Right ventricle myocardium superior (tissue), 1 donor: ENCODE measurements at regions not wholly inside any gene's neighbourhood (a gene's known extent, or its start where the extent isn't known, plus 50 kb on each side); places are given as distances from the start of the nearest gene placed in this dataset.
A peak's percentile ranks its signal among the peaks of the same experiment; 100 is the strongest.

ENCODE experiments used
- ATAC-seq: fragments of 200-7000 bp; cut with Tn5 transposase; one replicate; pipeline ENCODE4 v1.9.1; 2020; ENCODE audit warnings: mild to moderate bottlenecking; ENCODE audit not compliant: poor library complexity
- DNase-seq: peaks from one replicate; pipeline ENCODE4 v3.0.0-alpha.2; 2020
- intact Hi-C: fragments of 100-400 bp; cut with DNase I; formaldehyde crosslinking; loops from one replicate; pipeline ENCODE4 v1.11.2; 2022
- donor health status: DM: no; HTN: yes; CAD: no; lungs with severe emphysema.

GRCh38 chr3:170762064-170762463 lies 107.9 kb downstream of the RPL22L1 start:
- ATAC-seq = no peak
- no peak for DNase-seq
- intact Hi-C loops = no loop called here

DNA sequence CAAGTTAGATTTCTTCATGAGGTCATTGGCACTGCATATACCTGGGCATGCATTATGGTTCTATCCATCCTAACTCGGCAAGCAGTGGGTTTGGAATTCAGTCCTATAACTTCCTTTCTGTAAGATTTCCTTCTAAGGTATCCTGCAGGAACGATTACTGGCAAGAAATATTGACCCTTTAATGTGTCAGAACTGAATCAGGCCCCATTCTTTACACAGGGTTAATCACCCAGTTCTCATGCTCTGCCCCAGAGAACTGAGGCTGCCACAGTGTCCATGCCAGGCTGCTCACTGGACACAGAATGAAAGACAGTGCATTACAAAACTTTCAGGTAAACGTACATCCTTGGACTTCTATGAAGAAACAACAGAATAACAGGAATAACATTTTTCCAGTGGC lies 108.9 kb downstream of the RPL22L1 start:
- no peak for DNase-seq
- ATAC-seq = no peak
- intact Hi-C loops = no loop called here

- ATAC-seq (no peak), DNase-seq (no peak)
- intact Hi-C loops = no loop called here
Observed at GRCh38 chr3:170760174-170760526, 109.8 kb downstream of the RPL22L1 start.

- ATAC-seq (no peak), DNase-seq (no peak)
- intact Hi-C loops = no loop called here
Observed at GRCh38 chr3:170759511-170760173, 110.4 kb downstream of the RPL22L1 start.

- no peak for DNase-seq
- ATAC-seq = no peak
- intact Hi-C loops = no loop called here
Observed at GRCh38 chr3:170757038-170757437, 113.0 kb downstream of the RPL22L1 start.

DNA sequence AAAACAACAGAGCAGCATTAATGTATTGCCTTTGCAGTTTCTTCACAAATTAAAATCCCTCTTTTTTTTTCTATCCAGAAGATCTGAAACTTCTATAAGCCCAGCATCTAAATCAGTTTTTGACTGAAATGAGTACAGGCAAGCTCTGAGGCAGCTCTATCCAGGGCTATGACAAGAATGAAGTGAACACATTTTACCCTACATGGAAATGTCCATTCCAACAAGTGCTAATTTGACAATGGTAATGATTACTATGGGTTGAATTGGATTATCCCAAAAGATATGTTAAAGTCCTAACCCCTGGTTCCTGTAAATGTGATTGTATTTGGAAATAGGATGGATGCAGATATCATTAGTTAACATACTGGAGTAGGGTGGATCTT lies 115.7 kb downstream of the RPL22L1 start:
- no peak for ATAC-seq
- intact Hi-C loops = no loop called here
- DNase-seq = no peak

DNA sequence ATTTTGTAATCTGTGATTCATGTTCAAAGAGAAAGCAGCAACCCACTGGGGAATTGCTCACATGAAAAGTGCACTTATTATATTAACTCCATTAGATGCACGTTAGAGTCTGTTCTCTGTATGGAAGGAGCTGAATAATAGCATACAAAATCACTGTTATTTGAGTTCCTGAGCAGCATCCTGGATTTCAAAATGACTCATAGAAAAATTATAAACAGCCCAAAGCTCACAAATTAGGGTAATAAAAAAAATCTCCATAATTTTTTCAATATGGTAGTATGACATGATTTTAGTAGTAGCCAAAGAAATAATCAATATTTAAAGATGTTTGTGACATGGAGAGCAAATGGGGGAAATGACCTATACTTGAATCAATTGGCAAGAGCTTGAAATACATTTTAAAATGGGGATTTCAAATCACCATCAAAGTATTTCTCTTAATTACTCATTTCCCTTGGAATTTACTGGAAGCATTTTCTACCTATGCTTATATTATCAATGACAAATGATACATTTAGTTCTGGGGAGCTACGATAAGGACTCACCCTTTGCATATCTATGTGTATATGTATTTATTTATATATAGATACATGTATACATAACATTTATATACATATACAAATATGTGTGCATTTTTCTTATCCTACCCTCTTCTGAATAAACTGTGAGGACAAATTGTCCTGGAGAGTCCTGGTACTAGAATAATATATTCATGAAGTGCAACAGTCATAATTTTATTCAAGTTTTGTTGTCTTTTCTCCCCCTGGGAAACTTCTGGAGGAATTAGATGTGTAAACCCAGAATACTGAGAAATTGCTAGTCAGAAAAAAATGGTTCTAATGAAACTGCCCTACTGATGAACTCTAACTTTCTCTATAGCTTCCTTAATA lies 116.3 kb downstream of the RPL22L1 start:
- intact Hi-C loops = no loop called here
- ATAC-seq = no peak
- no peak for DNase-seq

GRCh38 chr3:170752571-170753155 lies 117.3 kb downstream of the RPL22L1 start:
- no peak for DNase-seq
- no peak for ATAC-seq
- intact Hi-C loops = no loop called here

DNA sequence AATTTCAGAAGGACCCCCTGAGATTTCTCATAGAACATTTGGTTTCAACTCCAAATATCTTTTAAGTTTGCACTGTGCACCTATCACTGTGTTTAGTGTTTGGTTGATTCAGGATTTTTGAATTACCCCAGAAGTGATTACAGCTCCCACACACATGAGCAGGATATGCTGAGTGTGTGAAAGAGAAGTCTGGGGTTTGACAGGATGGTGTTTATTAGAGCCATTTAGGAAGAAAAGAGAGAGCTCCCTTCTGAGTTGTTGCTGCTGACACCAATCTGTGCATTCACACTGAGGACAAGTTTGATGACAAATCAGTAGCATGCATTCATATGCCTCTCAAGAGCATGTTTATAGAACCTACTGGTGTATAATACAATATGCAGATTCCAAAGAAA lies 118.1 kb downstream of the RPL22L1 start:
- DNase-seq = no peak
- intact Hi-C loops = no loop called here
- peak; percentile 52 for ATAC-seq

GRCh38 chr3:170751083-170751898 lies 118.7 kb downstream of the RPL22L1 start:
- intact Hi-C loops = no loop called here
- peak; percentile 75 for ATAC-seq

DNA sequence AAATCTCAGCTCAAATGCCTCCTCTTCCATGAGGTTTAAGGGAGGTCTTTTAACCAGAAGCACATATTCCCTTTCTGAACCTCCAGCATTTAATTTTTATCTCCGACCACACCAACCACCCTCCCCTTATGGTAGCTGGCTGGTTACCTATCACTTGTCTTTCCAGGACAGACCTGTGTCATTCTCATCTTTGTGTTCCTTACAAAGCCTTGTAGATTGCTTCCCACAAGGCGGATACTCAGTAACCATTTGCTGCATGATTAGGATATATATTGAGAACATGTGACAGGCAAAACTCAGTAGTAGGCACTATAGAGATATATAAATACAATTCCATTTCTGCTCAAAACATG lies 119.5 kb downstream of the RPL22L1 start:
- ATAC-seq (no peak), DNase-seq (no peak)
- intact Hi-C loops = no loop called here

More at GRCh38 chr3:170751083-170751898, 118.7 kb downstream of the RPL22L1 start:
- peak; percentile 68 for DNase-seq

DNA sequence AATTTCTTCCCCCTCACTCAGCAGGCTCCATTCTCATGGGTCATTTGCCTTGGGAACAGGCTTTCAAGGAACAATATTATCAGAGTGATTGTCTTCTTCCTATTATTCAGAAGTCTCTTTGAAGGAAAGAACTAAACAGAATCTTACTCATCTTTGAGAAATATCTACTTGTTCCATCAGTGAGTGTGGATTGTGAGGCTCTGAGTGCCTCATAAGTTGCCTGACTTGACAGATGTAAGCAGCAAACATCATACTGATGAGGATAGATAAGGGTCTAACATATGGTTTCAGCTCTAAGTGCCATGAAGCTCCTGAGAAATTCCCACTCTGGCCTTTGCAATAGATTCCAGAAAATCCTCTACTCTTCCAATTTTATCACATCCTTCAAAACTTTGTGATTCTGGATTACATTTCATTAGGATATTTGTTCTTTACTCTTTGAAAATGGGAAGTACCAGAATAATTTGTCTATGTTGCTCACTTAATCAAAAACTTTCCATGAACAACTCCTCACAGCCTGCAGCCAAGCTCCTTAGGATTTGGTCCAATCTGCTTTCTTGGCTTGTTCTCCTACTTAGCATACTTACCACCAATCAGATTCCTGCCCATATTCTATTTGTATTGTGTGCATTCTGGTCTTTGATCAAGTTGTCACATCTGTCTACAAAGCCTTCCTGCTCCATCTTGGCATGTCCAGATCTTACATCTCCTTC lies 120.1 kb downstream of the RPL22L1 start:
- ATAC-seq (no peak), DNase-seq (no peak)
- intact Hi-C loops = no loop called here

DNA sequence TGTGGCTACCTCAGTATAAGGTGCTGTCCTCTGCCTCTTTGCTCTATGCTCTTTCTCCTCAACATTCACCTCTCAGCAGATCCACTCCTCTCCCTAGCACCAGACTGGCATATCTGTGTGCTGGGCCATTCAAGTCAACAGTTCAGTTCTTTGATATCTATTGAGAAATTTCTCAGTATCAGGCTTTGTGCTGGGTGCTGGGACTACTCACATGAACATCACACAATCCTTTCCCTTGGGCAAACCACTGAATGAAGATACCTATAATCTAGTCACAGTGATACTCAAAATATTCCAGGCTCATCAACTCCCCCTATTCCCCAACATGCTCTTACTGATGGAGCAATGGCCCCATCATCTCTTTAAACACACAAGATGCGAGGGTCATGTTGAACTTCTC lies 120.8 kb downstream of the RPL22L1 start:
- intact Hi-C loops = no loop called here
- DNase-seq = no peak
- ATAC-seq = no peak

DNA sequence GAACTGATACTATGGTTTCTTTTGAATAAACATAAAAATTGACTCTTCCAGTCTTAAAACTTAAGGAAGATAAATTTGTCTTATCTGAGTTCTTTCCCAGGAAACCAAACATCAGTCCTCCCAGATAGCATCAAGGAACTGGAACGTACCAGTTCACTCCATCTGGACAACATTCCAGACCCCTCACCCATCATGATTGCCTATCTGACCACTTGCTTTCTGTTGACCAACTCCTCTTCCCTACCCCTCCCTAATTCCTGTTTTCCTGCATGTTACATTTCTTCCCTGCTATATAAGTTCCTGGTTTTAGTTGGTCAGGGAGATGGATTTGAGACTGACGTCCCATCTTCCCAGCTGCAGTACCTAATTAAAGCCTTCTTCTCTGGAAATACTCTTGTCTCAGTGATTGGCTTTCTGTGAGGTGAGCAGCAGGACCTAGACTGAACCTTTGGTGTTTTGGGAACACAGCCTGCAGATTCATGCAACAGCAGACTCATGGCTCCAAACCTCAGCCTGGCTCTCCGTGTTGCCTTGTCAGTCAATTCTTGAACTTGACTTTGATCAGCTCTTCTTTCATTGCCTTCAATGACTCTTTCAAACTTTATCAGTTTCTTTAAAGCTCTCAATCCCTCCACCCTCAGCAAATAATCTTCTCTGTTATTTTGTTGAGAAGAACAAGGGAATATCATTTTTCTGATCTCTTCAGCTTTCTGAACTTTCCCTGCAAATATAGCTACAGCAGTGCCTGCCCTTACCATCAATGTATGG lies 123.6 kb downstream of the RPL22L1 start:
- intact Hi-C loops = no loop called here
- no peak for DNase-seq

GRCh38 chr3:170745211-170745718 lies 124.7 kb downstream of the RPL22L1 start:
- ATAC-seq (no peak), DNase-seq (no peak)
- intact Hi-C loops = no loop called here

More for the DNA sequence above, 123.6 kb downstream of the RPL22L1 start:
- ATAC-seq = no peak

DNA sequence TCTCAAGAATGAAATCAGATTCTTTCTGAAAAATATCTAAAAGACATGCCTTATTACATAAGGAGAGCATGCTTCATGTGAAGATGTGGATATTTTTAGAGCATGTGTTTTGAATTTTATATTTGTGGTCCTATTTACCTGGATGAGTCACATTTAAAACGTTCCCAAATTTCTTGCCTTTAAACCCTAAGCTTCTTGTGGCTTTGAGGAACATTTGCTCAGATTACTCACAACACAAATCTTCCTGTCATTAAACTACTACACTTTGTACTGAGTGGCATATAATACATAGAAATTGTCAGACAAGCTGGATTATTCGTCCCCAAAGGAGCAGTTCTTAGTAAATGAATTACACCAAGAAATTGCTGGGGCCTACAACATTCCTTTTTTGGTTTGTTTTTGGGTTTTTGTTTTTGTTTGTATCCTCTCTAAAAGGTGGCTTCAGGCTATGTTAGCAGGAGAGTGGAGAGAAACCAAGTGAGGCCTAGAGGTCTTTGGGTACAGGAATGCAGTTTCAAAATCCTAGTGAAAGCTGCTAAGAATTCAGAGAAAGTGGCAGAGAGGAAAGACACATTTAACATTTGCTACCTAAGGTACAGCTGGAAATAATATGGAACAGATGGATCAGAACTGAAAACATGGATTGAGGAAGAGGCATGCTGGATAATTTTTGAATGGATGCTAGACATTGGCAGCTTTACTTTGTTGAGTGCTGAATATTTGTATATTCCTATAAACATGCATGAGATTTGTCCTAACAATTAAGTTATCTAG lies 128.1 kb downstream of the RPL22L1 start:
- DNase-seq = no peak
- intact Hi-C loops = no loop called here
- no peak for ATAC-seq
